HG02588 (cell line): ENCODE measurements at regions not wholly inside any gene's neighbourhood (a gene's known extent, or its start where the extent isn't known, plus 50 kb on each side); places are given as distances from the start of the nearest gene placed in this dataset.

ENCODE experiments used
- ATAC-seq: cut with Tn5 transposase; IDR thresholded peaks from one replicate; pipeline ENCODE4 v1.9.1; 2021; ENCODE audit warnings: mild to moderate bottlenecking, moderate library complexity; ENCODE audit not compliant: unreplicated experiment

- ATAC-seq = no peak
Observed at GRCh38 chr7:13174991-13175390, 487.6 kb downstream of the ARL4A start.

GRCh38 chr7:13179011-13179582, 491.7 kb downstream of the ARL4A start:
- ATAC-seq = no peak

- no peak for ATAC-seq
Observed at GRCh38 chr7:13179775-13180523, 492.5 kb downstream of the ARL4A start.

DNA sequence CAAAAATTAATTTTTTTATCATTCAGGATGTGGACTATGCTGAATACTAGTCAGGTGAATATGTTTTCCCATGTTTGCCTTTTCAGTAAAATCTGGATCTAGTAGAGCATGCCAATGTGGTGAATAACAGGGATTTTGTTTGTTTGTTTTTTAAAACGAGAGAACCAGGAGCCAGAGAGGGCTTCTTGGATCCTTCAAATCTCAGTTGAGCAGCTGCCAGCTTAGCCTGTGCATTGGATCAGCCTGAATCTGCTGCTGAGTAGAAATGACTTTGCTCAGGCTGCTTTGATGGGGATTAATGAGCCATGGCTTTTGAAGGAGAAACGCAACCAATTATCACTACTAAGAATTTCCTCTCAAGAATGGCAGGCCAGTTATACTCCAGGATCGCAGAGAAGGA, 493.8 kb downstream of the ARL4A start:
- ATAC-seq = no peak

DNA sequence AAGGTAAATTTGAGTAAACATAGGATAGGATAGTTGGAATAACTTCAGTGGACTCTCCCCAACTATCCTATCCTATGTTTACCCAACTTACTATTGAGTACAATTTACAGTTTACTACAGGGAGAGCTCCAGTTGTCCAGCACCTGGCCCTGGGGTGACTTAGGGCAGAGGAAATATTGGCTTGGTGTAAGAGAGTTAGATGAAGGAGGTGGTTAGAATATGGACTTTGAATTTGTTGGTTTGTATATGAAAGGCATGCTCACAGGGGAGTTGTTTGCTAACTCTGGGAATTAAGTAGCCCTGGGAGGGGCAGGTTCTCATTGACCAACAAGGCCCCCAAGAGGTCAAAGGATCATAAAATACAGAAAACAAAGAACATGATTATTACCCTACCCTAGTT, 497.7 kb downstream of the ARL4A start:
- ATAC-seq = no peak

GRCh38 chr7:13188236-13188805, 500.9 kb downstream of the ARL4A start:
- ATAC-seq = no peak

DNA sequence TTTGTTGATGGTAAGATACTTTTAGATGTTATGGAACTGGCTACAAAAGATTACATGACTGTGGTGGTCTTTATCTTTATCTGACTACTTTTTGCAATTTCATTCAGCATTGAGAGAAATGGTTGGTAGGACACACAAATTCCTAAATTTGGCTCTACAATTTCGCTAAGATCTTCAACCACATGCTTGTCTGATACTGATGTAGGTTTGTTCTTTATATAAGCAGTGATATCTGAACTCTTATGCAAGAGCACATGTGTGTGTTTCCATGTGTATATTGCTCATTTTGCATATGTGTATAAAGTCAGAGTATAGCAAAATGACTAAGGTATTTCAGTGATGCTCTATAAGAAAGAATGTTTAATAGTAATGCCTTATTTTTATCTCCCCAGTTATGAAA, 501.5 kb downstream of the ARL4A start:
- ATAC-seq = no peak

GRCh38 chr7:13189668-13190067, 502.2 kb downstream of the ARL4A start:
- ATAC-seq = no peak

GRCh38 chr7:13197501-13197900, 510.1 kb downstream of the ARL4A start:
- no peak for ATAC-seq

DNA sequence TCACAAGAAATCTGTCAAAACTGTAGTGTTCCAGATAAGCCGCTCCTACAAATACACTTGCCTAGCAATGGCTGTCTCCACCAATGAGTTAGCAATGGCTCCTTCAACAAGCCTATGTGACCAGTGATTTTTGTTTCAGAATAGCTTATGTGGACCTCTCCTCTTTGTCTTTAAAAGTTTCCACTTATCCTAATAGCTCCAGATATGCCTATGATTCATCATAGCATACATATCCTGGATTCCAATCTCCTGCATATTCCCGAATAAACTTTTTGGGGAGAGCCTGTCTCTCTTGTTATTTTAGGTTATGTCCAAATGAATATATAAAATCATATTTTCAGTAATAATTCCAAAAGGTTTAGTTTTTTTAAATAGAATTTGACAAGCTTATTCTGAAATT, 510.6 kb downstream of the ARL4A start:
- no peak for ATAC-seq

DNA sequence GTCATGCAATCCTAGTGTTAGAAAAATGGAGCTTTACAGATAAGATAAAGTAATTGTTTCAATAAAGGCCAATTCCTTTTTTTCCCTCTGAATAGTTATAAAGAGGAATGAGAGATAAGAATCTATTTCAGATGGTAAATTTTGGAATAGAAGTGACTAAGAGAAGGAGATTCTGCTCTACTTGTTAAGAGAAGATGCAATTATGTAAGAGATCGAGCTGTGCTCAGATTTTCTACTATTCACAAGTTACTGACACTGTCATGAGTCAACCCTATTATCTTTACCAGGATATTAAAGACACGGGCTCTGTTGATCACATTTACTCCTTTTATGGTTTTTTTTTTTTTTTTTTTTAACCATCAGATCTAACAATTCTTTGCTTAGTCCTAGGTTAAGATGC, 511.3 kb downstream of the ARL4A start:
- ATAC-seq = no peak

DNA sequence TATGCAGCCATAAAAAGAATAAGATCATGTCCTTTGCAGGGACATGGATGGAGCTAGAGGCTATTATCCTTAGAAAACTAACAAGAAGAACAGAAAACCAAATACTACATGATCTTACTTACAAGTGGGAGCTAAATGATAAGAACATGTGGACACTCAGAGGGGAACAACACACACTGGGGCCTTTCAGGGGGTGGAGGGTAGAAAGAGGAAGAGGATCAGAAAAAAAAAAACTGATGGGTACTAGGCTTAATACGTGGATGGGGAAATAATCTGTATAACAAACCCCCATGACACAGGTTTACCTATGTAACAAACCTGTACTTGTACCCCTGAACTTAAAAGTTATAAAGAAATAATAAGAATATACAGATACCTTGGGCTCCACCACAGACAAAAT, 514.2 kb downstream of the ARL4A start:
- no peak for ATAC-seq

DNA sequence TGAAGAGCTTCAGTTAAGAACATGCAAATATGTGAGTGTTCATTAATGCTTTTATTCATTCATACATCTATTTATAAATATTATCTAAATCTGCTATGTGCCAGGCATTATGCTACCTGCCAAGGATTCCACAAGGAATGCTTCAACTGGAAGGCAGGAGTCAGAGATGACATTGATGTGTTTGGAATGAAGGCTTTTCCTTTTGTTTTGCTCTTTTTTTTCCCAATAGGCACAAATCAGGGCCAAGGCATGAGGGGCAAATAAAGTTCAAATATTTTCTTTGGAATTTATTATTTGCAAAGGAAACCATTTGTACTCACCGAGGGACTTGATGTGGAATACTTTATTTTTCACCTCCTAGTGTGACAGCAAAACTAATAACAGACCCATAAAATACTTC, 530.3 kb downstream of the ARL4A start:
- no peak for ATAC-seq

DNA sequence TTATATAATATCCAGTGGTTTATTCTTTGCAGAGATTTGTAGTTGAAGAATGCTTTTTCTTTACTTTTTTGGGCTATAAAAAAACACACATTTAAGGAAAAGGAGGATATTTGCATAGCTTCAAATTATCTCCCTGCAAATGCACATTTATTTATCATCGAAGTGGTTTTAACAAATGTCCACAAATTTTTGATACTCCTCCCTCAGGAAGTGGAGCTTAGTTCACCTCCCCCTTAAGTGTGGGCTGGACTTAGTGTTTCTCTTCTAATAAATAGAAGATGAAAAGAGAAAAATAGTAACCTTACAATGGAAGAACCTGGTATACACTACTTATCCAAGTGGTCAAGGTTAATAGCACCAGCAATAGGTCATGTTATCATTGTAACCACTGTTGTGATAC, 537.6 kb downstream of the ARL4A start:
- ATAC-seq = no peak

- ATAC-seq = no peak
Observed at GRCh38 chr7:13226385-13226784, 539.0 kb downstream of the ARL4A start.

- ATAC-seq = no peak
Observed at GRCh38 chr7:13231216-13231615, 543.8 kb downstream of the ARL4A start.

DNA sequence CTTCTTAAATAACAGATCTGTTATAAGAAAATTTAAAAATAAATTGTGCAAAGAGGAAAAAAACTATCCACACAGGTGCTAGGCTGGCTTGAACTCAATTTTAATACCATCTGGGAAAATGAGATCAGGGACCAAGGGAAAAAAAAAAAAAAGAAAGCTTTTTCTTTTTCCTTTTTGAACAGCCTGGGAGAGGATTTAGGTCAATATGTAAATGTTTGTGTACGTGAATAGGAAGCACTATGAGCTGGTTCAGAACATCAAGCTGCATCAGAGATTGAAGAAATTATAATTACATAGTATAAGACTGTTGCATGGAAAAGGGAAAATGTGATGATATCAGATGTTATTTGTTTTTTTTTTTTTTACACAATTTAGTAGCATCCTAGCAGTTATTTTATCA, 548.0 kb downstream of the ARL4A start:
- no peak for ATAC-seq

GRCh38 chr7:13236026-13236425, 548.6 kb downstream of the ARL4A start:
- no peak for ATAC-seq

GRCh38 chr7:13240349-13240748, 552.9 kb downstream of the ARL4A start:
- ATAC-seq = no peak

GRCh38 chr7:13241416-13241815, 554.0 kb downstream of the ARL4A start:
- no peak for ATAC-seq

DNA sequence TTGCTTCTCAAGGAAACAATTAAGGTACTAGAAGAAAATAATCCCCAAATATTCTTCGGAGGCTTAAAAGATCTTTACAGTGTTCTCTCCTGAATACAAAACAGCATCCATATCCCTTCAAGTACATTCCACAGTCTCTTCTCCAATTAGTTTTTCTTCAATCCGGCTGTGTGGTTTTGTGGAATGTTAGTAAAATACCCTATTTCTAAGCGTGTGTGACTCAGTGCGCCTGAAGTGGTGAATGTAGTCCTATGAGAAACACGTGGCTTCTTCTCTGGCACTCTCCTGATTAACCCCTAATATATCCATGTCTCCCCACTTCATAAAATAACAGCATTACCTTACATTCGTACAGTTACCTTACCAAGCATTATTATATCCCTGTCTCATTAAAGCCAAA, 570.2 kb downstream of the ARL4A start:
- no peak for ATAC-seq

DNA sequence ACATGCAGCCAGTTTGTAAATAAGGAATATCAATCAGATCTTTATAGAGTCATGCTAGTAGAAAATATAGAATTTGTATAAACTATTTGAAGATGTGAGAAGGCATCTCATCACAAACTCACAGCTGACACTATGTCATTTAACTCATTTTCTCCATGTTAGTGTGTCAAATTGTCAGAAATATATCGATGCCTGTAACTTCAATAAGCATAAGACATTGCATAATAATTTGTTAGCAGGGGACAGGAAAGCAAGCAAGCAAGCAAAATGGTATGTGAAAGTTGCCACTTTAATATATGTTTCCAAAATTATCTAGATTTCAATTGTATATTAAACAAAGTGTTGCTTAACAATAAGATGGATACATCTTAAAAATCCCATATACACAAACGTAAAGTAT, 571.0 kb downstream of the ARL4A start:
- no peak for ATAC-seq

DNA sequence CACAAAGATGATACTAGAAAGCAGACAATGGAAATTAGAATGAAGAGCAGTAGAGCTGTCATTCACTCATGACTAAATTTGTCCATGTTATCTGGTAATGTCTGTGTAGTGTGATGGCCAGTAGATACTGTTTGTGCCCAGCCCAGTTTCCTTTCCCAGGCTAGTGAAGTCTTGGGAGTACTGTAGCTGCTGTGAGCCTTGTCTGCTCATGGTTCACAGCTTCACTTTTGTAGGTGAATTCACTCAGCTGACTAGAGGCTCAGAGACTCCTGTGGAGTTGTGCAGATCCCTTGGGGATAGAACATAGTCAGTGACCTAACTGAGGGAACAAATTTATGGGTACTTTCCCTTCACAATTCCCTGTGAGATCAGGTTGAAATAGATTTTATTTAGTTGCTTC, 572.5 kb downstream of the ARL4A start:
- ATAC-seq = no peak
